GM12873 (cell line): ENCODE measurements at regions not wholly inside any gene's neighbourhood (a gene's known extent, or its start where the extent isn't known, plus 50 kb on each side); places are given as distances from the start of the nearest gene placed in this dataset.

Experiments used
- CTCF ChIP-seq: IDR thresholded peaks from 2 replicates; pipeline ENCODE4 v1.5.1; 2012; ENCODE audit warnings: low read depth, mild to moderate bottlenecking, moderate library complexity, low read length, control low read depth; ENCODE audit not compliant: insufficient read depth; ENCODE audit errors: missing control alignments

- no peak for TF ChIP-seq CTCF
Observed at GRCh38 chr1:188427642-188428041, 1598.9 kb downstream of the PLA2G4A start.

GRCh38 chr1:188429386-188429785 lies 1600.6 kb downstream of the PLA2G4A start:
- TF ChIP-seq CTCF, result no peak

- no peak for TF ChIP-seq CTCF
Observed at GRCh38 chr1:188432427-188432826, 1603.7 kb downstream of the PLA2G4A start.

GRCh38 chr1:188433425-188433824 lies 1604.7 kb downstream of the PLA2G4A start:
- TF ChIP-seq CTCF, result no peak

GRCh38 chr1:188444526-188444925 lies 1615.8 kb downstream of the PLA2G4A start:
- TF ChIP-seq CTCF, result no peak

GRCh38 chr1:188462837-188463236 lies 1634.1 kb downstream of the PLA2G4A start:
- no peak for TF ChIP-seq CTCF

GRCh38 chr1:188463919-188464318 lies 1635.2 kb downstream of the PLA2G4A start:
- TF ChIP-seq CTCF, result no peak
